ENCODE measurements at regions not wholly inside any gene's neighbourhood (a gene's known extent, or its start where the extent isn't known, plus 50 kb on each side); places are given as distances from the start of the nearest gene placed in this dataset.

DNA sequence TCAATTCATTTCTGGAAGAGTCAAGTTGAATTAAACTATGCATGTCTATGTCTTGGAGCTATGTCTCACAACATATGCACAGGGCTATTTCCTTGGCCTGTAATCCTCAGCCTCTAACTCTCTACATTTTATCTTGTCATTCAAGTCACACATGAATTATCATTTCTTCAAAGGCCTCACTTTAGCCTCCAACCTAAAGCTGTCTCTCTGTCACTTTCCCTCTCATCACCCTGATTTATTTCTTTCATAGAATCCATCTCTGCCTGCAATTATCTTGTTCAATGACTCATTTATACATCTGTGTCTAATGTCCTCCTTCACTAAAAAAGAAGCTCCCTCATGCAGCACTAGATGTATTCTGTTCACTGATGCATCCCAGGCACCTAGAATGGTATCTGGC lies 614.2 kb upstream of the REG3G start:
- TF ChIP-seq, protein P1, sequence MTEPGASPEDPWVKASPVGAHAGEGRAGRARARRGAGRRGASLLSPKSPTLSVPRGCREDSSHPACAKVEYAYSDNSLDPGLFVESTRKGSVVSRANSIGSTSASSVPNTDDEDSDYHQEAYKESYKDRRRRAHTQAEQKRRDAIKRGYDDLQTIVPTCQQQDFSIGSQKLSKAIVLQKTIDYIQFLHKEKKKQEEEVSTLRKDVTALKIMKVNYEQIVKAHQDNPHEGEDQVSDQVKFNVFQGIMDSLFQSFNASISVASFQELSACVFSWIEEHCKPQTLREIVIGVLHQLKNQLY (CRISPR knock-in tag; IDR thresholded peaks at IDR 0.05): no peak
- TF ChIP-seq, protein P2, sequence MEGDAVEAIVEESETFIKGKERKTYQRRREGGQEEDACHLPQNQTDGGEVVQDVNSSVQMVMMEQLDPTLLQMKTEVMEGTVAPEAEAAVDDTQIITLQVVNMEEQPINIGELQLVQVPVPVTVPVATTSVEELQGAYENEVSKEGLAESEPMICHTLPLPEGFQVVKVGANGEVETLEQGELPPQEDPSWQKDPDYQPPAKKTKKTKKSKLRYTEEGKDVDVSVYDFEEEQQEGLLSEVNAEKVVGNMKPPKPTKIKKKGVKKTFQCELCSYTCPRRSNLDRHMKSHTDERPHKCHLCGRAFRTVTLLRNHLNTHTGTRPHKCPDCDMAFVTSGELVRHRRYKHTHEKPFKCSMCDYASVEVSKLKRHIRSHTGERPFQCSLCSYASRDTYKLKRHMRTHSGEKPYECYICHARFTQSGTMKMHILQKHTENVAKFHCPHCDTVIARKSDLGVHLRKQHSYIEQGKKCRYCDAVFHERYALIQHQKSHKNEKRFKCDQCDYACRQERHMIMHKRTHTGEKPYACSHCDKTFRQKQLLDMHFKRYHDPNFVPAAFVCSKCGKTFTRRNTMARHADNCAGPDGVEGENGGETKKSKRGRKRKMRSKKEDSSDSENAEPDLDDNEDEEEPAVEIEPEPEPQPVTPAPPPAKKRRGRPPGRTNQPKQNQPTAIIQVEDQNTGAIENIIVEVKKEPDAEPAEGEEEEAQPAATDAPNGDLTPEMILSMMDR (IDR thresholded peaks at IDR 0.05): no peak
- TF ChIP-seq IRF2 (CRISPR knock-in tag; IDR thresholded peaks at IDR 0.05; ENCODE audit: borderline replicate concordance, low read depth): no peak
- no peak for TF ChIP-seq JUN (CRISPR knock-in tag; IDR thresholded peaks at IDR 0.05)
- TF ChIP-seq, protein P3, sequence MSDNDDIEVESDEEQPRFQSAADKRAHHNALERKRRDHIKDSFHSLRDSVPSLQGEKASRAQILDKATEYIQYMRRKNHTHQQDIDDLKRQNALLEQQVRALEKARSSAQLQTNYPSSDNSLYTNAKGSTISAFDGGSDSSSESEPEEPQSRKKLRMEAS (CRISPR knock-in tag; IDR thresholded peaks at IDR 0.05): no peak
- no peak for TF ChIP-seq SP1 (CRISPR knock-in tag; conservative IDR thresholded peaks at IDR 0.05)
- TF ChIP-seq, protein P4, sequence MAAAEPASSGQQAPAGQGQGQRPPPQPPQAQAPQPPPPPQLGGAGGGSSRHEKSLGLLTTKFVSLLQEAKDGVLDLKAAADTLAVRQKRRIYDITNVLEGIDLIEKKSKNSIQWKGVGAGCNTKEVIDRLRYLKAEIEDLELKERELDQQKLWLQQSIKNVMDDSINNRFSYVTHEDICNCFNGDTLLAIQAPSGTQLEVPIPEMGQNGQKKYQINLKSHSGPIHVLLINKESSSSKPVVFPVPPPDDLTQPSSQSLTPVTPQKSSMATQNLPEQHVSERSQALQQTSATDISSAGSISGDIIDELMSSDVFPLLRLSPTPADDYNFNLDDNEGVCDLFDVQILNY (CRISPR knock-in tag; IDR thresholded peaks at IDR 0.05): no peak
- TF ChIP-seq, protein P5, sequence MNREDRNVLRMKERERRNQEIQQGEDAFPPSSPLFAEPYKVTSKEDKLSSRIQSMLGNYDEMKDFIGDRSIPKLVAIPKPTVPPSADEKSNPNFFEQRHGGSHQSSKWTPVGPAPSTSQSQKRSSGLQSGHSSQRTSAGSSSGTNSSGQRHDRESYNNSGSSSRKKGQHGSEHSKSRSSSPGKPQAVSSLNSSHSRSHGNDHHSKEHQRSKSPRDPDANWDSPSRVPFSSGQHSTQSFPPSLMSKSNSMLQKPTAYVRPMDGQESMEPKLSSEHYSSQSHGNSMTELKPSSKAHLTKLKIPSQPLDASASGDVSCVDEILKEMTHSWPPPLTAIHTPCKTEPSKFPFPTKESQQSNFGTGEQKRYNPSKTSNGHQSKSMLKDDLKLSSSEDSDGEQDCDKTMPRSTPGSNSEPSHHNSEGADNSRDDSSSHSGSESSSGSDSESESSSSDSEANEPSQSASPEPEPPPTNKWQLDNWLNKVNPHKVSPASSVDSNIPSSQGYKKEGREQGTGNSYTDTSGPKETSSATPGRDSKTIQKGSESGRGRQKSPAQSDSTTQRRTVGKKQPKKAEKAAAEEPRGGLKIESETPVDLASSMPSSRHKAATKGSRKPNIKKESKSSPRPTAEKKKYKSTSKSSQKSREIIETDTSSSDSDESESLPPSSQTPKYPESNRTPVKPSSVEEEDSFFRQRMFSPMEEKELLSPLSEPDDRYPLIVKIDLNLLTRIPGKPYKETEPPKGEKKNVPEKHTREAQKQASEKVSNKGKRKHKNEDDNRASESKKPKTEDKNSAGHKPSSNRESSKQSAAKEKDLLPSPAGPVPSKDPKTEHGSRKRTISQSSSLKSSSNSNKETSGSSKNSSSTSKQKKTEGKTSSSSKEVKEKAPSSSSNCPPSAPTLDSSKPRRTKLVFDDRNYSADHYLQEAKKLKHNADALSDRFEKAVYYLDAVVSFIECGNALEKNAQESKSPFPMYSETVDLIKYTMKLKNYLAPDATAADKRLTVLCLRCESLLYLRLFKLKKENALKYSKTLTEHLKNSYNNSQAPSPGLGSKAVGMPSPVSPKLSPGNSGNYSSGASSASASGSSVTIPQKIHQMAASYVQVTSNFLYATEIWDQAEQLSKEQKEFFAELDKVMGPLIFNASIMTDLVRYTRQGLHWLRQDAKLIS (CRISPR knock-in tag; IDR thresholded peaks at IDR 0.05; ENCODE audit: borderline replicate concordance): no peak
- no peak for TF ChIP-seq NR3C1 (CRISPR knock-in tag; conservative IDR thresholded peaks at IDR 0.05; ENCODE audit: low read depth)
